Natural killer cell (primary cell): ENCODE measurements at regions not wholly inside any gene's neighbourhood (a gene's known extent, or its start where the extent isn't known, plus 50 kb on each side); places are given as distances from the start of the nearest gene placed in this dataset.

Experiments
- ATAC-seq, 3 donors: fragments of 150-1000 bp in 2 of 3; fragments of 200-7000 bp in 1 of 3; cut with Tn5 transposase; 1 replicate in 1 of 3; 2 replicates in 2 of 3; pipeline ENCODE4 v1.10.0; 2021; ENCODE audit warnings: mild to moderate bottlenecking in 2 of 3, moderate library complexity in 2 of 3
- DNase-seq, 2 donors: peaks; one replicate each; pipeline versions ENCODE4 v3.0.0 to v3.0.0-alpha.2; 2013 to 2021; ENCODE audit warnings: mixed read lengths in 1 of 2
- H3K27ac ChIP-seq: one replicate; pipeline ENCODE4 v1.5.1; 2013; ENCODE audit warnings: mild to moderate bottlenecking, low read length
- H3K27me3 ChIP-seq: one replicate; pipeline ENCODE4 v1.6.1; 2013; ENCODE audit warnings: low read length; ENCODE audit not compliant: control insufficient read depth, insufficient read depth
- H3K36me3 ChIP-seq: one replicate; pipeline ENCODE4 v1.6.1; 2013; ENCODE audit warnings: low read length; ENCODE audit not compliant: control insufficient read depth, insufficient read depth
- H3K4me1 ChIP-seq: one replicate; pipeline ENCODE4 v1.6.1; 2013; ENCODE audit warnings: low read length; ENCODE audit not compliant: control insufficient read depth, insufficient read depth
- H3K4me3 ChIP-seq: one replicate; pipeline ENCODE4 v1.5.1; 2013; ENCODE audit warnings: low read length
- H3K9me3 ChIP-seq: one replicate; pipeline ENCODE4 v1.6.1; 2013; ENCODE audit warnings: low read length; ENCODE audit not compliant: control insufficient read depth, insufficient read depth
- H3K27ac Mint-ChIP-seq, 2 donors: one replicate each; pipeline ENCODE4 v1.8.0; 2022; ENCODE audit warnings: mild to moderate bottlenecking in 2 of 2, mixed read lengths in 2 of 2, moderate library complexity in 1 of 2
- H3K27me3 Mint-ChIP-seq, 2 donors: one replicate each; pipeline ENCODE4 v1.8.0; 2022; ENCODE audit warnings: low read depth in 2 of 2, mixed read lengths in 2 of 2
- H3K36me3 Mint-ChIP-seq: one replicate; pipeline ENCODE4 v1.8.0; 2022; ENCODE audit warnings: mixed read lengths
- H3K4me1 Mint-ChIP-seq, 2 donors: one replicate each; pipeline ENCODE4 v1.8.0; 2022; ENCODE audit warnings: mixed read lengths in 2 of 2
- H3K4me3 Mint-ChIP-seq: one replicate; pipeline ENCODE4 v1.8.0; 2022; ENCODE audit warnings: mild to moderate bottlenecking, moderate library complexity, mixed read lengths
- H3K9me3 Mint-ChIP-seq, 2 donors: one replicate each; pipeline ENCODE4 v1.8.0; 2022; ENCODE audit warnings: mixed read lengths in 2 of 2
- WGBS: methylation state at CpG from one replicate; pipeline ENCODE4 v1.1.7; 2013; ENCODE audit warnings: missing lambda C conversion rate; ENCODE audit not compliant: insufficient coverage; 5-methylcytosine and 5-hydroxymethylcytosine counted together
- intact Hi-C: fragments of 100-400 bp; cut with micrococcal nuclease; formaldehyde crosslinking; loops from one replicate; pipeline ENCODE4 v1.14.2; 2022
- TF ChIP-seq, protein P1 (sequence below): fragments of 200-600 bp; IDR thresholded peaks from one replicate; pipeline ENCODE4 v1.8.0; 2022; ENCODE audit warnings: antibody characterized with exemption

DNA sequence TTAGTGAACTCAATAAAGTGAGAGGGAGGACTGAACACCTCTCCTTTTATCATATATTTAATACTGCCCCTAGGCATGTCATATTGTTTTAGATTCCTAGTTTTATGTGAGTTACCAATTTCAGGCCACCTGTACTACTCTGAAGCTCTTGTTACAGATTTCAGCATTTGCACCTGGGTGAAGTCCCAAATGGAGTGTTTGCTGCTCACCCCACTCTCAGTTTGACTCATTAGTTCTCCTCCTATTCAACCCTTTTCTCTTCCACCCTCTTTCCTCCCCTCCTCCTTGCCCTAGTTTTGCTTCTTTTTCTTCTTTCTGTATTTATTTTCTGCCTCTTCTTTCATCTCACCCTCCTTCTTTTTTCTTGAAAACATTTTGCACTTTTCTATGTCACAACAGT is 1852.2 kb upstream of the IGFBP7 start:
- DNase-seq (no peak), ATAC-seq (no peak)
- Mint-ChIP-seq H3K9me3 (peaks cover 4 to 7% of the 10 kb centered on the region in 2 donors), H3K36me3 (peaks cover 2% of the 10 kb centered on the region), H3K27me3 (no peaks in the 10 kb centered on the region), H3K27ac (no peak overlapping the region), H3K4me3 (no peak overlapping the region), H3K4me1 (no peaks in the 10 kb centered on the region)
- Histone ChIP-seq H3K9me3 (no peaks in the 10 kb centered on the region), H3K4me3 (no peak overlapping the region), H3K4me1 (no peaks in the 10 kb centered on the region), H3K36me3 (no peaks in the 10 kb centered on the region), H3K27ac (no peak overlapping the region), H3K27me3 (no peaks in the 10 kb centered on the region)
- TF ChIP-seq, protein P1, sequence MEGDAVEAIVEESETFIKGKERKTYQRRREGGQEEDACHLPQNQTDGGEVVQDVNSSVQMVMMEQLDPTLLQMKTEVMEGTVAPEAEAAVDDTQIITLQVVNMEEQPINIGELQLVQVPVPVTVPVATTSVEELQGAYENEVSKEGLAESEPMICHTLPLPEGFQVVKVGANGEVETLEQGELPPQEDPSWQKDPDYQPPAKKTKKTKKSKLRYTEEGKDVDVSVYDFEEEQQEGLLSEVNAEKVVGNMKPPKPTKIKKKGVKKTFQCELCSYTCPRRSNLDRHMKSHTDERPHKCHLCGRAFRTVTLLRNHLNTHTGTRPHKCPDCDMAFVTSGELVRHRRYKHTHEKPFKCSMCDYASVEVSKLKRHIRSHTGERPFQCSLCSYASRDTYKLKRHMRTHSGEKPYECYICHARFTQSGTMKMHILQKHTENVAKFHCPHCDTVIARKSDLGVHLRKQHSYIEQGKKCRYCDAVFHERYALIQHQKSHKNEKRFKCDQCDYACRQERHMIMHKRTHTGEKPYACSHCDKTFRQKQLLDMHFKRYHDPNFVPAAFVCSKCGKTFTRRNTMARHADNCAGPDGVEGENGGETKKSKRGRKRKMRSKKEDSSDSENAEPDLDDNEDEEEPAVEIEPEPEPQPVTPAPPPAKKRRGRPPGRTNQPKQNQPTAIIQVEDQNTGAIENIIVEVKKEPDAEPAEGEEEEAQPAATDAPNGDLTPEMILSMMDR: no peak
- intact Hi-C loops: no loop called here

DNA sequence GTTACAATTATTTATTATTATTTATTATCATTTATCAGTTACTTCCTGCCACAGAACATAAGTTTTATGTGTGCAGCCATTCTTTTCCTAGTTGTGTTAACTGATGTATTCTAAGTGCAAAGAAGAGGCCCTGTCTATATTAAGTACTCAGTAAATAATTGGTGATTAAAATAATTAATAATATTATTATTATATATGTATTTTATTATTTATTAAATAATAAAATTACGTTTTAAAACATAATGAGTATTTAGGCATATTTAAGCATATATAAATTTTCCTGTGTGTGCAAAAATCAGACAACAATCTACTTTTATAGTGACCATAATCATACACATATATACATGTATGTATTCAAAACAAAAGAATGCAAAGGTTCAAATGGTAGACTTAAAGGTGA is 1871.6 kb upstream of the IGFBP7 start:
- Histone ChIP-seq H3K27ac (no peak overlapping the region), H3K4me1 (no peaks in the 10 kb centered on the region), H3K36me3 (no peaks in the 10 kb centered on the region), H3K27me3 (no peaks in the 10 kb centered on the region), H3K4me3 (no peak overlapping the region), H3K9me3 (no peaks in the 10 kb centered on the region)
- no peaks in the 10 kb centered on the region for H3K4me1 Mint-ChIP-seq
- no peak overlapping the region for H3K27ac Mint-ChIP-seq
- no peaks in the 10 kb centered on the region for H3K36me3 Mint-ChIP-seq
- no peak for ATAC-seq
- H3K9me3 Mint-ChIP-seq: peaks cover 5 to 8% of the 10 kb centered on the region in 2 donors
- DNase-seq: no peak
- no peaks in the 10 kb centered on the region for H3K27me3 Mint-ChIP-seq
- intact Hi-C loops: no loop called here
- TF ChIP-seq, protein P1: no peak
- no CpG with 5 or more reads among the region's 1 CpG for WGBS
- no peak overlapping the region for H3K4me3 Mint-ChIP-seq

DNA sequence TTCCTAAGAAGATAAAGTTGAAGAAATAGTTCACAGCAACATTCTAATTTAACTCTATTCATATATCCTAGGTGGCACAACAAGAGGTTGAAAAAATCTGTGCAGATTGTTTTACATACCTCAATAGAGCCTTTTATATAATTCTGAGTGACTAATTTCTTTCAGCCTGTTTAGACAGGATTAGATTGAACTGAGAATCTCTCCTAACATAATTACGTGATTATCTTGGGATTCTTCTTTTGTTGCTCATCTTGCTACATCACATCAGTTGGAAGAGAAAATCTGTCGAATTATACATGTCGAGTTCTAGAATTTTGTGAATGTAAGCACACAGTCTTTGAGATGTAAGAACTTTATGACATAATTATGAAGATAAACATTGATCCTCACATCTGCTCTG is 1873.7 kb upstream of the IGFBP7 start:
- H3K27ac ChIP-seq: no peak overlapping the region
- Mint-ChIP-seq H3K4me3 (no peak overlapping the region), H3K9me3 (peaks cover 4 to 11% of the 10 kb centered on the region in 2 donors), H3K36me3 (peaks cover 2% of the 10 kb centered on the region), H3K27ac (no peak overlapping the region), H3K4me1 (no peaks in the 10 kb centered on the region), H3K27me3 (no peaks in the 10 kb centered on the region)
- H3K36me3 ChIP-seq: no peaks in the 10 kb centered on the region
- no peak overlapping the region for H3K4me3 ChIP-seq
- intact Hi-C loops: no loop called here
- H3K27me3 ChIP-seq: no peaks in the 10 kb centered on the region
- no peak for ATAC-seq
- H3K9me3 ChIP-seq: no peaks in the 10 kb centered on the region
- DNase-seq: no peak
- TF ChIP-seq, protein P1: no peak
- no peaks in the 10 kb centered on the region for H3K4me1 ChIP-seq
- WGBS: 91% methylated on average over 3 of the region's 3 CpGs

- Histone ChIP-seq H3K36me3 (no peaks in the 10 kb centered on the region), H3K9me3 (peaks cover 4% of the 10 kb centered on the region), H3K27me3 (no peaks in the 10 kb centered on the region), H3K4me3 (no peak overlapping the region), H3K27ac (no peak overlapping the region), H3K4me1 (no peaks in the 10 kb centered on the region)
- intact Hi-C loops: no loop called here
- TF ChIP-seq, protein P1: no peak
- Mint-ChIP-seq H3K4me3 (no peak overlapping the region), H3K36me3 (no peaks in the 10 kb centered on the region), H3K27ac (no peak overlapping the region), H3K4me1 (no peaks in the 10 kb centered on the region), H3K9me3 (peaks cover 19 to 25% of the 10 kb centered on the region in 2 donors), H3K27me3 (no peaks in the 10 kb centered on the region)
- no peak for DNase-seq
- ATAC-seq: no peak
- 76% methylated on average over 1 of the region's 1 CpG for WGBS
Measured at GRCh38 chr4:59002148-59002547, 1892.0 kb upstream of the IGFBP7 start.
